Gastroesophageal sphincter (tissue), 4 donors: ENCODE measurements at regions not wholly inside any gene's neighbourhood (a gene's known extent, or its start where the extent isn't known, plus 50 kb on each side); places are given as distances from the start of the nearest gene placed in this dataset.

Source experiments
- ATAC-seq: fragments of 150-250 bp; one replicate; pipeline ENCODE4 v1.9.1; 2016; ENCODE audit warnings: mild to moderate bottlenecking, moderate library complexity
- H3K27ac ChIP-seq, 4 donors: fragments of 200-600 bp; sonication (generic) in 3 of 4; 1 replicate in 3 of 4; 2 replicates in 1 of 4; pipeline ENCODE4 v1.5.1; 2016 to 2019
- H3K27me3 ChIP-seq: fragments of 200-600 bp; sonication (generic); one replicate; pipeline ENCODE4 v1.5.1; 2019
- H3K36me3 ChIP-seq, 2 donors: fragments of 200-600 bp; sonication (generic); one replicate each; pipeline ENCODE4 v1.5.1; 2019; ENCODE audit warnings: control low read depth in 1 of 2
- H3K4me1 ChIP-seq, 3 donors: fragments of 200-600 bp; sonication (generic); 1 replicate in 2 of 3; 2 replicates in 1 of 3; pipeline ENCODE4 v1.5.1; 2016 to 2019; ENCODE audit warnings: control low read depth in 2 of 3
- H3K4me3 ChIP-seq, 2 donors: fragments of 200-600 bp; sonication (generic); one replicate each; pipeline ENCODE4 v1.5.1; 2019; ENCODE audit warnings: mild to moderate bottlenecking in 1 of 2, moderate library complexity in 1 of 2
- H3K9me3 ChIP-seq, 3 donors: fragments of 200-600 bp; sonication (generic); one replicate each; pipeline ENCODE4 v1.5.1; 2017 to 2019; ENCODE audit warnings: control low read depth in 2 of 3
- EP300 ChIP-seq: sonication (generic); formaldehyde crosslinking; IDR thresholded peaks from one replicate; pipeline ENCODE4 v1.6.1; 2017; ENCODE audit warnings: antibody characterized with exemption, mild to moderate bottlenecking
- POLR2A ChIP-seq, 2 donors: fragments of 450-650 bp; IDR thresholded peaks; one replicate each; pipeline ENCODE4 v1.6.1; 2017; ENCODE audit warnings: antibody characterized with exemption in 2 of 2, mild to moderate bottlenecking in 2 of 2, moderate library complexity in 1 of 2
- POLR2AphosphoS5 ChIP-seq: sonication (generic); formaldehyde crosslinking; IDR thresholded peaks from one replicate; pipeline ENCODE4 v1.6.1; 2017; ENCODE audit warnings: antibody characterized with exemption
- WGBS, 2 donors: methylation state at CpG; one replicate each; pipeline ENCODE4 v1.1.5; 2018; ENCODE audit warnings: low coverage in 1 of 2; 5-methylcytosine and 5-hydroxymethylcytosine counted together
- TF ChIP-seq, protein P1 (sequence below), 4 experiments: fragments of 200-600 bp in 2 of 4; fragments of 450-650 bp in 2 of 4; sonication (generic) in 1 of 4; IDR thresholded peaks; one replicate each; pipeline ENCODE4 v1.5.1; 2017 to 2019; ENCODE audit warnings: antibody characterized with exemption in 4 of 4, mild to moderate bottlenecking in 2 of 4, moderate library complexity in 2 of 4

DNA sequence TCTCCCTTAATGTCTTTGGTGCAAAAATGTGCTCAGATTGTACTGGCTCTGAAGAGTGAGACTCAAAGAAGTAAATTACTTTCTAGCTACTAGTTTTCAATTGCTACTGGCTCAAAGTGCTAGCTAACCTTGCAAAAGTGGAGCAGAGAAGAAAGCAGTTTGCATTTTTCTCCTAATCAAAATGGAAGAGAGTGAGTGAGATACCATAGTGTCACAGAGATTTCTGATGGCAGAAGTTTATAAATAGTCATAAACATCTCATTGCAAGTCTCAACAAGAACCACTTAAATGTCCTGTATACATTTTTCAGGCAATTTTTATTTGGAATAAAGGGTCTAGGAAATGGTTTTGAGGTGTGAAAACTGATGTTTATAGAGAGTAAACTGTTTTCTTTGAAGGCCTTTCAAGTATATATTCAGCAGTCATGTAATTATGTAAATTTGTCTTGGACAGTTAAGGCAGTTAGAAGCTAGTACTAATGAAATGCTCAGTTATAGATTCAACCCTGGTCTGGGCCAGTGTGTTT lies 237.7 kb upstream of the GOLIM4 start:
- Histone ChIP-seq H3K9me3 (no peaks in the 10 kb centered on the region), H3K36me3 (no peaks in the 10 kb centered on the region), H3K4me3 (no peak overlapping the region), H3K27ac (no peak overlapping the region), H3K27me3 (no peaks in the 10 kb centered on the region), H3K4me1 (peaks cover 0 to 13% (median 0%) of the 10 kb centered on the region in 3 donors)
- ATAC-seq = no peak
- no peak for TF ChIP-seq POLR2AphosphoS5
- TF ChIP-seq, protein P1, sequence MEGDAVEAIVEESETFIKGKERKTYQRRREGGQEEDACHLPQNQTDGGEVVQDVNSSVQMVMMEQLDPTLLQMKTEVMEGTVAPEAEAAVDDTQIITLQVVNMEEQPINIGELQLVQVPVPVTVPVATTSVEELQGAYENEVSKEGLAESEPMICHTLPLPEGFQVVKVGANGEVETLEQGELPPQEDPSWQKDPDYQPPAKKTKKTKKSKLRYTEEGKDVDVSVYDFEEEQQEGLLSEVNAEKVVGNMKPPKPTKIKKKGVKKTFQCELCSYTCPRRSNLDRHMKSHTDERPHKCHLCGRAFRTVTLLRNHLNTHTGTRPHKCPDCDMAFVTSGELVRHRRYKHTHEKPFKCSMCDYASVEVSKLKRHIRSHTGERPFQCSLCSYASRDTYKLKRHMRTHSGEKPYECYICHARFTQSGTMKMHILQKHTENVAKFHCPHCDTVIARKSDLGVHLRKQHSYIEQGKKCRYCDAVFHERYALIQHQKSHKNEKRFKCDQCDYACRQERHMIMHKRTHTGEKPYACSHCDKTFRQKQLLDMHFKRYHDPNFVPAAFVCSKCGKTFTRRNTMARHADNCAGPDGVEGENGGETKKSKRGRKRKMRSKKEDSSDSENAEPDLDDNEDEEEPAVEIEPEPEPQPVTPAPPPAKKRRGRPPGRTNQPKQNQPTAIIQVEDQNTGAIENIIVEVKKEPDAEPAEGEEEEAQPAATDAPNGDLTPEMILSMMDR (IDR thresholded peaks at IDR 0.05) = no peak
- TF ChIP-seq POLR2A (IDR thresholded peaks at IDR 0.05) = no peak
- no peak for TF ChIP-seq EP300

DNA sequence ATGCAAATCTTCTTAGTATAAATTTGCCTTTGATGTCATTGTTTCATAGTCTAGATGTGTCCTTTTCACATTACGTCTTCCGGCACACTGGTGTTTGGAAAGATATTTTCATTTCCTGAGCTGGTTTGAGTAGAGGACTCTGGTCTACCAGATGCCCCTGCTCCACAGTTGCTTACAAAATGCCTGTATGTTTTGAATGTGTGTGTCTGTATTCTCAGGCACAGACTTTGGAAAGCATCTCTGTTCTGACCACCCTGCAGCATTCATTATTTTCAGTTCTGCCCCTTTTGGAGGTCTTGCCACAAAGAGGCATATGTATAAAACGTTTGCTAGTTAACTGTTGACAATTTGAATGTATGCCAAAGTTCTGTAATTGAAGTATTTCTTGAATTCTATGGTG lies 236.0 kb upstream of the GOLIM4 start:
- TF ChIP-seq EP300 = no peak
- TF ChIP-seq, protein P1 (IDR thresholded peaks at IDR 0.05) = no peak
- no peak for TF ChIP-seq POLR2AphosphoS5
- no peak for TF ChIP-seq POLR2A (IDR thresholded peaks at IDR 0.05)
- no peak for ATAC-seq
- Histone ChIP-seq H3K4me1 (peaks cover 0 to 13% (median 0%) of the 10 kb centered on the region in 3 donors), H3K36me3 (no peaks in the 10 kb centered on the region), H3K27me3 (no peaks in the 10 kb centered on the region), H3K27ac (no peak overlapping the region), H3K9me3 (no peaks in the 10 kb centered on the region), H3K4me3 (no peak overlapping the region)
- 51% methylated on average over 3 of the region's 3 CpGs for WGBS, 2 donors

DNA sequence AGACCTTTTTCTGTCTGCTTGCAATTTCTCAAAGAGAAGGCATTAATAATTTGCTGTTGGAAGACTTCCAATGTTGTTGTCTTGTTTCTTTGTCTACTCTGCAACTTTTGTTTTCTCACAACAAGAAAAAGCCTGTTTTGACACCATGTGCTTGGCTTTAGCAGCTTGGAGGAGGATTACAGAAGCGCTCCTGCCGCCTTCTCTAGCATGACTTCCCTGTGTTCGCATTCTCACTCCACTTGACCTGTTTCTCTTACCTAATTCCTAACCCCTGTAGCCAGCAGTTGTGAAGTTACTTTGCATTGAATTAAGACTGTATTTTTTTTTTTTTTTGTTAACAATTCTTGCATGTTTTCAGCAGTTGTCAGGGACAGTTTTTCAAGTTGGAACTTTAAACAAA lies 235.3 kb upstream of the GOLIM4 start:
- WGBS, 2 donors = 100% methylated on average over 1 to 3 of the region's 3 CpGs
- H3K27ac ChIP-seq = no peak overlapping the region
- no peak for ATAC-seq

DNA sequence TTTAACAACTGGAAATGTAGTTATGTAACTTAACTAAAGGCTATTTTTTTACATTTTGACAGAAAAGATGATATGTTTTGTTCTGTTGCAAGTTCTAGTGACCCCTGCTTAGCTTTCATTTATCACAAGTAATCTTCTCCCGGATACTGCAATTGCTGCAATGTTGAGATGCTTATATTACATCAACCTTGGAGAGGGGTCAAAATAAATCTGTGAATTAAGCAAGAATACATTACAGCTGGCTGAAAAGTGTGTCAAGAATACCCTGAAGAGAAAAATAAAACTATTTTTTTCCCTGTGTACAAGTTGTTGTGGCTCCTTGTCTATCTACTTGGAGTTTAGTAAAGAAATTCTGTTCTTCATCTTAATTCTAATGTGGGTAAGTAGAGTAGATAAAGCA lies 232.1 kb upstream of the GOLIM4 start:
- Histone ChIP-seq H3K27me3 (no peaks in the 10 kb centered on the region), H3K27ac (no peak overlapping the region), H3K4me1 (peaks cover 0 to 2% (median 0%) of the 10 kb centered on the region in 3 donors), H3K4me3 (no peak overlapping the region), H3K36me3 (no peaks in the 10 kb centered on the region), H3K9me3 (no peaks in the 10 kb centered on the region)
- TF ChIP-seq POLR2A (IDR thresholded peaks at IDR 0.05) = no peak
- TF ChIP-seq EP300 = no peak
- TF ChIP-seq POLR2AphosphoS5 = no peak
- TF ChIP-seq, protein P1 (IDR thresholded peaks at IDR 0.05) = no peak
- ATAC-seq = no peak
- 27 to 29% methylated on average over 1 of the region's 1 CpG for WGBS, 2 donors

More for the DNA sequence above, 235.3 kb upstream of the GOLIM4 start:
- Histone ChIP-seq H3K4me1 (peaks cover 0 to 13% (median 0%) of the 10 kb centered on the region in 3 donors), H3K9me3 (no peaks in the 10 kb centered on the region), H3K27me3 (no peaks in the 10 kb centered on the region), H3K36me3 (no peaks in the 10 kb centered on the region), H3K4me3 (no peak overlapping the region)
- no peak for TF ChIP-seq EP300
- TF ChIP-seq POLR2A (IDR thresholded peaks at IDR 0.05) = no peak
- TF ChIP-seq, protein P1 (IDR thresholded peaks at IDR 0.05) = no peak
- TF ChIP-seq POLR2AphosphoS5 = no peak

DNA sequence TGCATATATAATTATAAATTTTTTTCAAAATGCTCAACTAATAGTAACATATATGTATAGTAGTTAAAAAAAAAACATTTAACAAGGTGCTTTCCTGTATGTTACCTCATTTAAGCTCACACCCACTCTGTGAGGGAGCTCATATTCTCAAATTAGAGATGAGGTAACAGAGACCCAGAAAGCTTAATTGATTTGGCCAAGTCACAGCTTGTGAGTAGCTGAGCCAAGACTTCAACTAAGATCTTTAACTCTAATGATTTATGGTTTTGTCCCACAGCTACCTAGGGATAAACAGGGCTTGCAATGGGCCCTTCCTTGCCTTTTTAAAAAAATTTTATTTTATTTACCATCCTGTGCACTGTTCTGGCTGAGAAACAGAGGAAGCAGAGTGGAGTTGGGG lies 230.0 kb upstream of the GOLIM4 start:
- Histone ChIP-seq H3K27ac (no peak overlapping the region), H3K36me3 (no peaks in the 10 kb centered on the region), H3K27me3 (no peaks in the 10 kb centered on the region), H3K9me3 (no peaks in the 10 kb centered on the region), H3K4me1 (no peaks in the 10 kb centered on the region), H3K4me3 (no peak overlapping the region)
- TF ChIP-seq, protein P1 (IDR thresholded peaks at IDR 0.05) = no peak
- TF ChIP-seq POLR2A (IDR thresholded peaks at IDR 0.05) = no peak
- no peak for TF ChIP-seq POLR2AphosphoS5
- TF ChIP-seq EP300 = no peak
- ATAC-seq = no peak
